Dedifferentiated amniotic fluid mesenchymal stem cell (primary cell): ENCODE measurements at regions not wholly inside any gene's neighbourhood (a gene's known extent, or its start where the extent isn't known, plus 50 kb on each side); places are given as distances from the start of the nearest gene placed in this dataset.
"Not testable (repeated sequence)": the region's sequence is repeated elsewhere in the genome, so short reads cannot be mapped to it uniquely, and the experiment has no call there.

Experiments
- DNase-seq: peaks from one replicate; pipeline ENCODE4 v3.0.0-alpha.2; 2016; ENCODE audit errors: extremely low spot score

DNA sequence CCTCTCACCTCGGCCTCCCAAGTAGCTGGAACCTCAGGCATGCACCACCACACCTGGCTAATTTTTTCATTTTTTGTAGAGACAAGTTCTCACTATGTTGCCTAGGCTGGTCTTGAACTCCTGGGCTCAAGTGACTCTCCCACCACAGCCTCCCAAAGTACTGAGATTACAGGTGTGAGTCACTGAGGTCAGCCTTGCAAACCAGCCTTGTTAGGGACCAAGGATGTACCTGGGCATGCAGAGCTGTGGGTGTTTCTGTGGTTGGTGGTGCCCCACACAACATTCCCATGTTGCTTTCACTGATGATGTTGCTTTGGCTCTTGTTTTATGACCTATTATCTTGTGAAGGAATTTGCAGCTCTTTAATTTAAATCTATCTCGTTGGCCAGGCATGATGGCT lies 54.8 kb downstream of the OTUD1 start:
- no peak for DNase-seq

DNA sequence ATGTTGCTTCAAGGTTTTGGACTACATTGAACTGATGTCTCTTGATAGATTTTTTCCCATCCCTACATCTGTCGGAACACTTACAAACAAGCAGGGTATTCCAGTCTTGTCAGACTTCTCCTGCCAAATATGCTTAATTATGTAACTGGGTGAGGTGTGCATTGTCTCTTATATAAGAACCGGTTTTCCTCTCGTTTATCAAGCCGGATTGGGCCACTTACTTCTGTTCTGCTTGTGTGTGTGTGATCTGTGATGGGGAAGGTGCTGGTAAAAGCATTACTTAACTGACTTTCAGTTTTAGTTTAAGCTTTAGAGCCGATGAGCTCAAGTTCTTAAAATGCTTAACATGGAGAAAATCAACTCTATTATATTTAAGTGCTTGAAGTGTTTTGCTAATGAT lies 57.9 kb downstream of the OTUD1 start:
- DNase-seq, result no peak

DNA sequence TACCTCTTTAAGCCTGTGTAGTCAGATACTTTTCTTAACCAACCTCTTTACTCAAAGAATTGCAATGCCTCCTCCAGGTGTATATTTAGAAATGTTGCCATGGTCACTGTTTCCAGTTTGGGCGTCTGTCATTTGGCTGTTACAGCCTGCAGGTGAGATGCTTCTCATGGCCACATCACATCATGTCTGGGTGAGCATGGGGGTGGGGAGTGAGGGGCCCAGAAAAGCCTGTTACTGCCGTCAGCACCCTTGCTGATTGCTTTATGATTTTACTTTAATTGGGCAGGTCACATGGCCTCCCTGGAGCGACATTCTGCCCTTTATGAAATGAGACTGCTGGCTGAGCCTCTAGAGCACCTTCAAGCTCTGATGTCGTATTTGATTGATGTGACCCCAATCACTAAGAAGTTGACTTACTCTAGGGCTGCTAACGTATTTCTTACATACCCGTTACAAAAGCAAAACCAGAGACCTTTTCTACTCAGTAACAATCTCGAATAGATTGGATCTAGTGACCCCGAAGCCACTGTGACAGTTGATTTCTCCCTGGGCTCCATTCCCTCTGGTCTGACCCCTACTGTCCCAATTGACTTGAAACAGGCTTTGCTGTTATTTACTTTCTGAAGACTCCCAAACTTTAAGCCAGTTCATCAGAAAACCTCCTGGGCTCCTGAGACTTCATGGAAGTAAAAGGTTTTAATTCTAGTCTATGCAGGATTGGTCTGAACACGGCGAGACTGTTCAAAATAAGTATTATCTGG lies 60.7 kb downstream of the OTUD1 start:
- no peak for DNase-seq

DNA sequence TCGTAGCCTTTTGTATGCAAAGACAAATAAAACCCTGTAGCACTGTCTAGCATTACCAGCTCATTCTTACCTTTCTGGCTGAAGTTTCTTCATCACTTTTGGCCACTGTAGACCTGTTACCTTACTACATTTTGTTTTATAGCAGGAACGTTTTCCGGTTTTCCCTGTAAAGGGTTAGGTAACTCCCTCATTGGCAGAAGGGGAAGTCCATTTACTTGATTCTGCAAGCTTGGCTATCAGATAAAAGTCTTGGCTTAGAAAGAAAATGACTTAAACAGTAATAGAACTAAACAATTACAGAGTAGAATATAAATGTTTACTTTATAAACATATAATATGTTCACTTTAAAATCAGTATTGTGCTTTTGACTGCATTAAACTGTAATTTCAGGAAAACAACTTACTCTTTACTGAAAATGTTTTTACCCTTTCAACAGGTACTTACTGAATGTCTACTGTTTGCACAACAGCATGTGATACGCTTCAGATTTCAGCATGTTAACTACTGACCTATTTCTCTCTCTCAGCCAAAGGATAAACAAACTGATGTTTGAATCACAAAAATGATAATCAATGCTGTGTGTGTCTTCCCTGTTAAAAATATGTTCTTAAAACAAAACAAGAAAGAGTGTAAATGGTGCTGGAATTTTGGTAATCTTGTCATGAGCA lies 67.1 kb downstream of the OTUD1 start:
- DNase-seq, result no peak

DNA sequence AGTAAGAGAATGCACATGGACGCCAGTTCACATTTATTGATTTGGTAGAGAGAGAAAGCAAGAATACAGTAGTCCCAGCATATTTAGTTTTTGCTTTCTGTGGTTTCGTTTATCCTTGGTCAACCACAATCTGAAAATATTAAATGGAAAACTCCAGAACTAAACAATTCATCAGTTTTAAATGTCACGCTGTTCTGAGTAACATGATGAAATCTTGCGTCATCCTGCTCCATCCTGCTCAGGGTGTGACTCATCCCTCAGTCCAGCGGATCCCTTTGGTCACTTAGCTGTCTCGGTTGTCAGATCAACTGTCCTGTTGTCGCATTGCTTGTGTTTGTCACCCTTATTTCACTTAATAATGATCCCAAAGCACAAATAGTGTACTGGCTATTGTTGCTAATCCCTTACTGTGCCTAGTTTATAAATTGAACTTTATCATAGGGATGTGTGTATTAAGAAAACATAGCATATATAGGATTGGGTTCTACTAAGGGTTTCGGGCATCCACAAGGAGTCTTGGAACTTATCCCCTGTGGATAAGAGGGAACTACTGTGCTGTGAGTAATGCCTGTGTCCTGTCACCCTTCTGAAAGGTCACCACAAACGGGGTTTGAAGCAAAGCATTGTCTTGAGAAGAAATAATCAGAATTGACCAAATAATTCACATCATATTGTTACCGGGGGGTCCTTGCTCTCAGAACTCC lies 73.6 kb downstream of the OTUD1 start:
- DNase-seq, result peak; percentile 18

DNA sequence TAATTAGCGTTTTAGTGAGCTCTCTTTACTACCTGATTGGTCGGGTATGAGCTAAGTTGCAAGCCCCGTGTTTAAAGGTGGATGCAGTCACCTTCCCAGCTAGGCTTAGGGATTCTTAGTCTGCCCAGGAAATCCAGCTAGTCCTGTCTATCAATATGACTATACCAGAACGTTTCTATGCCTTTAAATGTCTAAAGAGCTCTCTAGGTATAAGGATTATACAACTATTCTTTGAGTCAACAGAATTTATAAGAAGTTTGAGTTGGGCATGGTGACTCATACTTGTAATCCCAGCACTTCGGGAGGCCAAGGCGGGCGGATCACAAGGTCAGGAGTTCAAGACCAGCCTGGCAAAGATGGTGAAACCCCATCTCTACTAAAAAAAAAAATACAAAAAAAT lies 74.7 kb downstream of the OTUD1 start:
- not testable (repeated sequence) for DNase-seq

DNA sequence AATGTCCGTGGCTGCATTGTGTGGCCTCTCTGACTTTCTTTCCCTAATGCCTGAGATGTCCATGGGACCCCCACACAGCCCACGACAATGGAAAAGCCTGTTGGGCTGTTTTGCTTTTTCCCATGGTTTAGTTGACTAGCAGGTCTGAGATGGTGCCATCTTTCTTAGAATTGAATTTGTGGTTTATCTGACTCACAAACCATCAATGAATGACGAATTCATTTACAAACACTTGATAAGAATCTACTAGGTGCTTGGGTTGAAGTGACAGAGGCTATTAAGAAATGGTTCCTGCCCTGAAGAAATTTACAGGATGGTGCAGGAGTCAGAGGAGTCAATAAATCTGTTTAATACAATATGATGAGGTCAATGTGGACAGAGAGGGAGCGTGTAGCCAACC lies 75.4 kb downstream of the OTUD1 start:
- no peak for DNase-seq

DNA sequence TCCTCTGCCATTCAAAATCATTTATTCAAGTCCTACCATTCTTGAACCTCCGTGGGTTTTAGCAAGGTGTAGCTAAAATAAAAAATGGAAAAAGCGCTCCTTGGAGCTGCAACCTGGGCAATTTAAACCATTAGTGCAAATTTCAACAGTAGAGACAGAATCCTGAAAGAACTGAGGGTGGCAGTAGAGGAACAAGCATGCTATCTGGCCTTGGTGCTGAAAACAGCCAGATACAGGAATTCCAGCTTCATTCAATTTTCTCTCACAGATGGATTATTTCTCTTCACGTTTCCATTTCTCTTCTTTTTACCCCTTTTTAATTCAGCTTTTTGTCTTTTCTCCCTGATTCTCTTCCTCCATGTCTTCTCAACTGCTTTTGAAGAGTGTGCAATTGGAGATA lies 77.7 kb downstream of the OTUD1 start:
- peak; percentile 18 for DNase-seq

DNA sequence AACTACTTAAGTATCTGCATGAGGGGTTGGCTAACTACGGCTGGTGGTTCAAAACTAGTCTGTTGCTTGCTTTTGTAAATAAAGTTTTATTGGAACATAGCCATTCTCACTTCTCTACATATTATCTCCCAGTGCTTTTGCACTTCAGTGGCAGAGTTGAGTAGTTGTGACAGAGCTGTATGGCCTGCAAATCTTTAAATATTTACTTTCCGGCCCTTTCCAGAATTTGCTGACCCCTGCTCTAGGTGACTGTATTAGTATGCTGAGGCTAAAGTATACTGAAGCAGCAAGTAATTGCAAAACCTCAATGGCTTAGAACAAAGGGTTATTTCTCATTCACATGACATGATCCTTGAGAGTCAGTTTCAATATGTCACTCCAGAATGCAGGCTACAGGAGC lies 78.3 kb downstream of the OTUD1 start:
- DNase-seq, result no peak

DNA sequence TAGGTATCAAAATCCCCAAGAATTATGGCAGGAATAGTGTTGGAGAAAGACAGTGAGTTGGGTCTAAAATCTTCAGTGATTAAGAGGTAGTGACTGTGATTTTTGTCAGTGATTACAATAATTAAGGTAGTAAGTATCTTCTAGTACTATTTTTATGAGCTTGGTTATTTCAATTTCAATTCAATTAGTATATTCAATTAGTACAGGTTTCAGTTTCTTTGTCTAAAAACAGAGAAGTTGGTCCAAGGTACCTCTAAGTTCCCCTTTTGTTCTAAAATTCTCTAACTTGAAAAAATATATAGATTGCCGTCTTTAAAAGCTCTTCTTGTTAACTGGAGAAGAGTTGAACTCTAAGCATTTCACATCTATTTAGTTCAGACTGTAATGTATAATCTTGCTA lies 82.9 kb downstream of the OTUD1 start:
- no peak for DNase-seq

DNA sequence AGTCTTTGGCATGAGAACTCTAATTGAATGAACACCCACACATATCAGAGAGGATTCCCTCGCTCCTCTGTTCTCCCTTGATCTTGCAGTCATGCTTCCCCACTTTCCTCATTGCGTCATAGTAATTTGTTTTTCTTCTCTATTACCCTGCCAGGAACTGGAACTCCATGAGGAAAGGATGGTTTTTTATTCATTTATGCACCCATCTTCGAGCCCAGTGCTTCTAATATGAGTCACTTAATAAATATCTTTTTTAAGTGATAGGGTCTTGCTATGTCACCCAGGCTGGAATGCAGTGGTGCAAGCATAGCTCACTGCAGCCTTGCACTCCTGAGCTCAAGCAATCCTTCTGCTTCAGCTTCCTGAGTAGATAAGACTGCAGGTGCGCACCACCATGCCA lies 83.5 kb downstream of the OTUD1 start:
- DNase-seq, result no peak

DNA sequence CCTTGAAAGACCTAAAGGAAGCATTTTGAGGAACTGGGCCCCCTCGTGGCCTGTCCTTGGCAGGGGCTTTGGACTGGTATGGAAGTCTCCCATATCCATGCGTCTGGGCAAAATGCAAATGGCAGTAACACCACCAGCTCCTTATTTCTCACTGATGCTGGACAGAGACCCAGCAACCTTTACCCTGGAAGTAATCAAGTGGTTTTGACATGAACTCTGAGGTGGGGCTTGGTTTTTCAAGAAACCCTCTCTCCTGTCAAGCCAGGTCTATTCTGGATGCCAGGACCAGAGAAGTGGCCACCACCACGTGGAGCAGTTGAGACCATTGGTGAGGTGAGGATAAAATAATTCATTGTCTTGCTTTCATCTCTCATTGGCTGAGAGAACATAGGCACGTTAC lies 84.4 kb downstream of the OTUD1 start:
- no peak for DNase-seq

DNA sequence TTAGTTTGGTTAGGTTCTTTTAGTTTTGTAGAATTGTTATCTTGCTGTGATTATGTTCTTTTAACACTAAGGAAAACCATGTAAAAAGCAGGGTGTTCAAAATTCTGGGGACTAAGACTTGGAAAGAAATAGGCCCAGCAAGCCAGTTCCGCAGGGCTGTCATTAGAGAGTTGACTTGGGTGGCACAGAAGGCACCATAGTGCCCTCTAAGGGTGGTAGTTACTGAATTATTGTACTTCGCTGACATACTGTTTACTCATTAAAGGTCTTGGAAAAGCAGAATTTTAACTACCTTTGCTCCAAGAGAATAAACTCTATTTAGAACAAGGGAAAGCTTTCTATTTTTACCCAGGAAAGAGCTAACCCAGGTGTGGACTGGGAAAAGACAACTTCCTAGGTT lies 86.5 kb downstream of the OTUD1 start:
- no peak for DNase-seq

DNA sequence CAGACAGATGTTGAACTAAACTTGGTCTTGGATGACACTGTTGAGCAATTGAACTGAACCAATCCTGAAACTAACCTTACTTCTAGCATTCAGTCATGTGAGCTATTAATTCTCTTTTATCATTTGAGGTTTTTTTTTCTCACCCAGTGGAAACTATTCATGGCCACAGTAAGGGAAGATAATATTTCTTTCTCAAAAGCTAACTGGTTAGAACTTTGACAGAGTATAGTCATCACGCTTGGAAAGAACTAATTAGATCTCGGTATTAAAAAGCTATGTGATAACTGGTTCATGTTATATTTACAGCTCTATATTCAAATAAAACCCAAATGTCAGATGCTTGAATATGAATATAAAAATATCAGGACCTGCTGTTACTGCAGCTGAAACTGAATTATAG lies 89.5 kb downstream of the OTUD1 start:
- no peak for DNase-seq

DNA sequence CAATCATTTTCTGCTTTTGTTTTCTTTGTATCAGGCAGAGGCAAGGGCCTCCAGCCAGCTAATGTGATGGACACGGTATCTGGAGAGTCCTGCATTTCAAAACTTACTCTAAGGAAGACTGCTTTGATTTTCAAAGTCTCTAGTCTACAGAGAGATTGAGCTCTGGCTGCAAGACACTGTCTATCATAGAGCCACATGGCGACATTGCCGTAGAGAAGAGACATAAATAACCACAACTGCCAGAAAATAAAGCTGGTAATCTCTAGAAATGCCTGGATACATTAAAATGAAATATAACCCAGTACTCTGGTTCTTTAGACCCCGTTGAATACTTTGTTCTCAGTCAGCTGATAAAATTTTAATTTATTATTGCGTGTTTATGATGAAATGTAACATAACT lies 90.8 kb downstream of the OTUD1 start:
- no peak for DNase-seq

DNA sequence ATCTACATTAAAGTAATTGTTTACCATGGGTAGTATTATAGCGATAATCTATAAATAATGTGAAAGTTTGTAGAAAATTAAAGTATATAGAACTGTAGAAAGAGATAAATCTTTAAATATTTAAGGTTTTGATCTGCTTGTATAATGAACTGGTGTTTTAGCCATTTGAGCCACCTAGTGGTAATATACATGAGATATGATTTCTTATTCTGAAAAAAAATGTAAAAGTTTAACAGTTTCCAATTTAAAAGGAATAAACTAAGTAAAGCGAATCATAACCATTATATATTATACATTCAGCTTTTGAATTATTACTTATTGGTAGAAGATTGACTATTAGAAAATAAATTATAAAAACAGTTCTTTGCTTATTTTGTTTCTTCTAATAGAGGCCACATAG lies 91.2 kb downstream of the OTUD1 start:
- peak; percentile 24 for DNase-seq

DNA sequence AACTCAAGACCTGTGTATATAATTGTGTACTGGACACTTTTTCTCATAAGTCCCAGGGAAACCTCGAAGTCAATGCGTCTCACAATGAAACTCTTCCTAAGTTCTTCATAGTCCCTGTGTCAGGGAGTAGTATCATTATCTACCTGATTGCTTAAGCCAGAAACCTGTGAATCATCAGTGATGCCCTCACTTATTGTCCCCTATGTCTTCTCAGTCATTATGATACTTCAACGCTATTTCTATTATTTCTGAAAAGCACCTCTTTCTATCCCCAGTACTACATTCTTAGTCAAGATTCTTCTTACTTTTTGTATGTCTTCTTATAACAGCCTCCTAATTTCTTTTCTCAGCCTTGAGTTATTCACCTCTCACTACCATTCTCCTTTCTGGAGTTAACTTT lies 94.3 kb downstream of the OTUD1 start:
- DNase-seq, result no peak

DNA sequence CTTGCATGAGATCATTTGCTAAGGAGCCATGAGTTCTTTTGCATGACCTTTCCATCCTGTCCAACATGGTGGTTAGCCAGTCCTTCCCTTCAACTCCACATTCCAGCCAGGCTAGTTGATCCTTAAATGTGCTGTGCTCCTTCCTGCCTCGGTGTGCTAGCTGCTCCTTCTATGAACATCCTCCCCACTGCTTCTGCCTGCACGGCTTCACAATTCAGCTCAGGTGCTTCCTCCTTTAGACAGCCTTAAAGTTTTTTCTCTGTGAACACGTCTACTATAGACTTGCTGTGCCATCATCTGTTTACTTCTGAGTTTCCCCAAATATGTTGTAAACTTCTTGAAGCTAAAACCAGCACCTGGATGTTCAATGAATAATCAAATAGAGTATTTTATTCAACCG lies 95.5 kb downstream of the OTUD1 start:
- no peak for DNase-seq

DNA sequence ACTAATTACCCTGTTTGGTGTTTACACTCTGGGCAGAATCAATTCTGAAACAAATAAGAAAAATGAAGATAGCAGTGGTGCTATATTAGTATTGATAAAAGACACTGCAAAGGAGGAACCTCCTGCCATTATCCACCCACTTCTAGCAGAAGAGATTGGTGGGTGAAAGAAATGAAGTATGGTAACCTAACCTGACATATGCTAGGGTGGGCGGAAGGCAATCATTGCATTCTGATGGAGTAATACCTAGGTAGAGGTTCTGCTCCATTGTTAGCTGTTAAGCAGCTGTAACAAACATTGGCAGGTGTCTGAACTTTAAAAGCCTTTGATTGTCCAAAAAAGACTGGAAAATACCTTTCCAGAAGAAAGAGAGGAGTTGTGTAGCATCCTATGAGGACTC lies 95.9 kb downstream of the OTUD1 start:
- no peak for DNase-seq

DNA sequence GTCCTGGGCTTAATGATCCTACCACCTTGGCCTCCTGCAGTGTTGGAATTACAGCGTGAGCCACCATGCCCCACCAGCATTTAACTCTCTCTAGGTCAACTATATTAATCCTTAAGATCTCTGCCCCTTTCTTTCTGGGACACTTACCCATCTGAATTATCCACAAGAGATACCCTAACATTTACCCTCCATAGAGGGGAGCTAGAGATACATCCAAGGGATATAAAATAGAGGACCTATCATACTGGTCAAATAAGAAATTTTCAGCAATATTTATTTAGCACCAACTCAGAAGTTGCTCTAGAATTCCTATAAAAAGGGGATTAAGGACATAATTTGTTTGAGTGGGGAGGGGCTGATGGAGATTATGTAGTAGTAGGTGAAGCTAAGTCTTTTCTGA lies 96.5 kb downstream of the OTUD1 start:
- no peak for DNase-seq

DNA sequence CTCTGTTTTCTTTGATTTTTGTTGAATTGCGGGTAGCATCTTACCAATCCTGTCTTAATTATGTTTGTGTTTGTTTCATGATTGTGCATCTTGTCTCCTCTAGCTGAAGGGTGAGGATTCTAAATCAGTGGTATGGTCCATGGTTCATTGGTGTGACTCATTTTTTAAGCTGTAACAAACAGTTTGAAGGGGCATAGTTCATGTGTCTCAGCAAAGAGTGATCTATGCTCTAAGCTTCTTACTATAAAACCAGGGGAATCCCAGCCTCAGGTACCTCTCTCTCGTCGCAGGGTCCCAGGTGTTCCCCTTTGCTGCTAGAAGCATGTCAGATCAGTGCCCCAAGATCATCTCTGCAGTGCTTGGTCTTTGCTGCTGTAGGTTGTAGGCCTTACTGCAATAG lies 100.1 kb downstream of the OTUD1 start:
- DNase-seq, result no peak

DNA sequence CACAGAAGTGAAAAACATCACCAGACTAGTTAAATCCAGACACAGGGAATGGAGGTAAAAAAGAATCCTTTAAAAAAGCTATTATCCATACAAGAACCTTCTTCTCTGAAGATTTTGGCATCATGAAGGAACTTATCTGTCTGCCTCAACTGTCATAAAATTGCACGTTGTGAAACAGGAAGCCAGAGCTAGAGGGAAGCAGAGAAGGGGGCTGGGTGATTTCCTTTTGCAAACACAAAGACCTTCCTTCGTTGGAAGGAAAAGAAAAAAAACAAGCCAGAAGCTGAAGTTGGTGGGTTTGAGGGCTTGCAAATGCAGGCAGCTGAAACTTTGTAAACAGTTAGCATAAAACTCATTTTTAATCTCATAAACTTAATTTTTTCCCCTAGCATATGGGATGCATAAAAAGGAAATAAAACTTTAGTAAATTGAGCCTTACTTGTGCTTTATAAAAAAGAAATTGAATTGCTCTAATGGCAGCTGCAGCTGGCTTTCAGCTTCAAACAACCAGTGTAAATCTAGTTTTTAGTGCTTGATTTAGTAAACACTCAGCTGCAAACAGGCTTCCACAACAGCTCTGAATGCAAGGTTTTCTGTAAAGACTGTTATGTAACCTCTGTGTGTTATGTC lies 101.6 kb downstream of the OTUD1 start:
- no peak for DNase-seq
